Mesothelial cell of epicardium (in vitro differentiated cells): ENCODE measurements at regions not wholly inside any gene's neighbourhood (a gene's known extent, or its start where the extent isn't known, plus 50 kb on each side); places are given as distances from the start of the nearest gene placed in this dataset.
"Not testable (repeated sequence)": the region's sequence is repeated elsewhere in the genome, so short reads cannot be mapped to it uniquely, and the experiment has no call there.

ENCODE experiments used
- DNase-seq, 2 experiments: peaks; one replicate each; pipeline ENCODE4 v3.0.0; 2021; ENCODE audit warnings: low spot score in 2 of 2; ENCODE audit not compliant: unreplicated experiment in 2 of 2
- H3K27ac Mint-ChIP-seq: 2 replicates; pipeline ENCODE4 v1.8.0; 2021; ENCODE audit warnings: mixed read lengths
- H3K27me3 Mint-ChIP-seq: 2 replicates; pipeline ENCODE4 v1.8.0; 2021; ENCODE audit warnings: low read depth, mixed read lengths
- H3K36me3 Mint-ChIP-seq: 2 replicates; pipeline ENCODE4 v1.8.0; 2021; ENCODE audit warnings: mixed read lengths
- H3K4me1 Mint-ChIP-seq: 2 replicates; pipeline ENCODE4 v1.8.0; 2021; ENCODE audit warnings: mixed read lengths
- H3K4me3 Mint-ChIP-seq: 2 replicates; pipeline ENCODE4 v1.8.0; 2021; ENCODE audit warnings: mild to moderate bottlenecking, moderate library complexity, mixed read lengths
- H3K9me3 Mint-ChIP-seq: 2 replicates; pipeline ENCODE4 v1.8.0; 2021; ENCODE audit warnings: mixed read lengths
- CTCF ChIP-seq: fragments of 200-600 bp; sonication (generic); IDR thresholded peaks from one replicate; pipeline ENCODE4 v1.5.0; 2021; ENCODE audit warnings: antibody characterized with exemption; ENCODE audit not compliant: unreplicated experiment

GRCh38 chr7:13800694-13801448 is 188.6 kb downstream of the ETV1 start:
- H3K4me1 Mint-ChIP-seq: no peaks in the 10 kb centered on the region
- H3K36me3 Mint-ChIP-seq: peaks cover 2% of the 10 kb centered on the region
- no peak for TF ChIP-seq CTCF
- H3K27me3 Mint-ChIP-seq: no peaks in the 10 kb centered on the region
- no peak overlapping the region for H3K27ac Mint-ChIP-seq
- H3K9me3 Mint-ChIP-seq: peaks cover 20% of the 10 kb centered on the region
- no peak for DNase-seq
- no peak overlapping the region for H3K4me3 Mint-ChIP-seq

GRCh38 chr7:13801669-13802068 is 187.8 kb downstream of the ETV1 start:
- no peak for TF ChIP-seq CTCF
- Mint-ChIP-seq H3K27ac (no peak overlapping the region), H3K36me3 (peaks cover 2% of the 10 kb centered on the region), H3K9me3 (peaks cover 23% of the 10 kb centered on the region), H3K27me3 (no peaks in the 10 kb centered on the region), H3K4me1 (peaks cover 2% of the 10 kb centered on the region), H3K4me3 (no peak overlapping the region)
- no peak for DNase-seq

GRCh38 chr7:13802651-13803050 is 186.8 kb downstream of the ETV1 start:
- H3K4me1 Mint-ChIP-seq: peaks cover 2% of the 10 kb centered on the region
- H3K27me3 Mint-ChIP-seq: no peaks in the 10 kb centered on the region
- peaks cover 2% of the 10 kb centered on the region for H3K36me3 Mint-ChIP-seq
- TF ChIP-seq CTCF: no peak
- no peak overlapping the region for H3K4me3 Mint-ChIP-seq
- no peak overlapping the region for H3K27ac Mint-ChIP-seq
- no peak for DNase-seq
- H3K9me3 Mint-ChIP-seq: peaks cover 17% of the 10 kb centered on the region

- no peak for DNase-seq
- no peak overlapping the region for H3K27ac Mint-ChIP-seq
- no peaks in the 10 kb centered on the region for H3K27me3 Mint-ChIP-seq
- no peak overlapping the region for H3K4me3 Mint-ChIP-seq
- peaks cover 2% of the 10 kb centered on the region for H3K4me1 Mint-ChIP-seq
- H3K9me3 Mint-ChIP-seq: peaks cover 17% of the 10 kb centered on the region
- no peak for TF ChIP-seq CTCF
- peaks cover 2% of the 10 kb centered on the region for H3K36me3 Mint-ChIP-seq
These were observed 186.3 kb downstream of the ETV1 start for GRCh38 chr7:13803134-13803533.

- DNase-seq, H3K36me3 Mint-ChIP-seq, H3K27me3 Mint-ChIP-seq, H3K4me1 Mint-ChIP-seq: not testable (repeated sequence)
- peak overlapping the region; percentile 18 for H3K27ac Mint-ChIP-seq
- peak overlapping the region; percentile 72 for H3K4me3 Mint-ChIP-seq
- H3K9me3 Mint-ChIP-seq: peaks cover 21% of the 10 kb centered on the region
These were observed 183.2 kb downstream of the ETV1 start for GRCh38 chr7:13806089-13806867.

- not testable (repeated sequence) for H3K27me3 Mint-ChIP-seq, DNase-seq, H3K4me1 Mint-ChIP-seq, H3K36me3 Mint-ChIP-seq, H3K4me3 Mint-ChIP-seq, H3K27ac Mint-ChIP-seq
- peaks cover 47% of the 10 kb centered on the region for H3K9me3 Mint-ChIP-seq
These were observed 172.2 kb downstream of the ETV1 start for GRCh38 chr7:13817230-13817629.
